ENCODE measurements at regions not wholly inside any gene's neighbourhood (a gene's known extent, or its start where the extent isn't known, plus 50 kb on each side); places are given as distances from the start of the nearest gene placed in this dataset.
"Not testable (repeated sequence)": the region's sequence is repeated elsewhere in the genome, so short reads cannot be mapped to it uniquely, and the experiment has no call there.

DNA sequence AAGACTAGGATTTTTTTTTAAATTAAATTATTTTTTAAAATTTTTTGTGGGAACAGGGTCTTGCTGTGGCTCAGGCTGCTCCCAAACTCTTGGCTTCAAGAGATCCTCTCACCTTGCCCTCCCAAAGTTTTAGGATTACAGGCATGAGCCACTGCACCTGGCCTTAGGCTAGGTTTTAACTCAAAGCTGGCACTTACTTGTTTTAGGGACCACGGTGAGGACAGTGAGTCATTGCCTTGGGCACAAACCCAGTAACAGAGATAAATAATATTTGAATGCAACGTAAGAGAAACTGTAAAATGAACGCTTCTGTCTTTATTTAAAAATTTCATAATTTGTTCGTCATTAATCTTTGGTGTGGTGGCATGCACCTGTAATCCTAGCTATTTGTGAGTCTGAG lies 96.6 kb downstream of the GATA3 start:
- TF ChIP-seq, protein P1, sequence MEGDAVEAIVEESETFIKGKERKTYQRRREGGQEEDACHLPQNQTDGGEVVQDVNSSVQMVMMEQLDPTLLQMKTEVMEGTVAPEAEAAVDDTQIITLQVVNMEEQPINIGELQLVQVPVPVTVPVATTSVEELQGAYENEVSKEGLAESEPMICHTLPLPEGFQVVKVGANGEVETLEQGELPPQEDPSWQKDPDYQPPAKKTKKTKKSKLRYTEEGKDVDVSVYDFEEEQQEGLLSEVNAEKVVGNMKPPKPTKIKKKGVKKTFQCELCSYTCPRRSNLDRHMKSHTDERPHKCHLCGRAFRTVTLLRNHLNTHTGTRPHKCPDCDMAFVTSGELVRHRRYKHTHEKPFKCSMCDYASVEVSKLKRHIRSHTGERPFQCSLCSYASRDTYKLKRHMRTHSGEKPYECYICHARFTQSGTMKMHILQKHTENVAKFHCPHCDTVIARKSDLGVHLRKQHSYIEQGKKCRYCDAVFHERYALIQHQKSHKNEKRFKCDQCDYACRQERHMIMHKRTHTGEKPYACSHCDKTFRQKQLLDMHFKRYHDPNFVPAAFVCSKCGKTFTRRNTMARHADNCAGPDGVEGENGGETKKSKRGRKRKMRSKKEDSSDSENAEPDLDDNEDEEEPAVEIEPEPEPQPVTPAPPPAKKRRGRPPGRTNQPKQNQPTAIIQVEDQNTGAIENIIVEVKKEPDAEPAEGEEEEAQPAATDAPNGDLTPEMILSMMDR (IDR thresholded peaks at IDR 0.05): no peak
- Histone ChIP-seq H3K9me3 (no peaks in the 10 kb centered on the region), H3K36me3 (no peaks in the 10 kb centered on the region), H3K4me1 (no peaks in the 10 kb centered on the region), H3K27me3 (no peaks in the 10 kb centered on the region), H3K4me3 (no peak overlapping the region), H3K27ac (no peak overlapping the region)
- no peak for DNase-seq (ENCODE audit: low spot score)

DNA sequence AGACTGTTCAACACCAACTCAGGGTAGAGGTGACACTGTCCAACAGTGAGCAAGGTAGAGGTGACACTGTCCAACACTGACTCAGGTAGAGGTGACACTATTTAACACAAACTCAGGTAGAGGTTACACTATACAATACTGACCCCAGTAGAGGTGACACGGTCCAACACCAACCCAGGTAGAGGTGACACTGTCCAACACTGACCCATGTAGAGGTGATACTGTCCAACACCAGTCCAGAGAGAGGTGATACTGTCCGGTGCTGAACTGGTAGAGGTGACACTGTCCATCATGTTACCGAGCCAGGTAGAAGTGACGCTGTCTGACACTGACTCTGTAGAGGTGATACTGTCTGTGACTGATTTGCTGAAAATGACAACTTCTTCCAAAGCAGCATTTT lies 102.4 kb downstream of the GATA3 start:
- no peaks in the 10 kb centered on the region for H3K27me3 ChIP-seq
- TF ChIP-seq, protein P1 (IDR thresholded peaks at IDR 0.05): no peak
- no peak overlapping the region for H3K4me3 ChIP-seq
- DNase-seq (ENCODE audit: low spot score): no peak
- no peaks in the 10 kb centered on the region for H3K36me3 ChIP-seq
- H3K27ac ChIP-seq: no peak overlapping the region
- H3K9me3 ChIP-seq: no peaks in the 10 kb centered on the region
- H3K4me1 ChIP-seq: no peaks in the 10 kb centered on the region

DNA sequence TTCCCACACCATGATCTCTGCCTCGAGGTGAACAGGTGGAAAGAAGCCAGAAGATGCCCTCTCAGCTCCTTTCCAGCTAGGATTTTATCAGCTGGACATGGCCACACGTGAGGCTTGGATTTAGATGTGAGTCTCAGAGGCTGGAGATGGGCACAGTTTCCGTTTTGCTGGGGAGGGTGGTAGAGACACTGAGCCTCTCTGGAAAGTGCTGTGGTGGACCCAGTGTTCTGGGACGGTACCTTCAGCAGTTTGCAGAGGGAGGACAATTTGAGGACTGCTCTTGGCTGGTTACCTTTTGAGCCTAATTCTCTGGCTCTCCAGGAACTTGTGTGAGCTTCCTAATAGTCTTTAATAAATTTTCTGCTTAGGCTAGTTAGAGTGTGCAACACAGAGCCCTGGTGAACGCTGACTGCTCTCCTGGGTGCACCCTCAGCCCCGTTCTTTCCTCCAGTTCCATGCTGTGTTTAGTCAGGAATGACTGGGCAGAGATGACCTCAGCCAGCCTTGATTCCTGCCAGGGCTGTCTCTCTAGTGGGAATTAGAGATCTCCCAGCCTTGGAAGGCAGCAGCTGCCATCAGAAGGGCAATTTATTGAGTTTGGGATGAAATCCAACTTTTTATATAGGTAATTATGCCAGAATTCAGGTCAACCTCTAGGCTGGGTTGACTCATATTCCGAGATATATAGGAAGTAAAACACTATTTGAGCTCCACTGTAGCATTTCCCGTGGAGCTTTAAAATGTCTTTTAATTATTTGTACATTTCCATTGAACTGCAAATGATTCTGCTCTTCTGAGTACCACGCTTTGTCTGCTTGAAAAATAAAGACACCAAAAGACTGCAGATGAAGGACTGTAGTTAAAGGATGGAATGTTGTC lies 103.9 kb downstream of the GATA3 start:
- TF ChIP-seq, protein P1 (IDR thresholded peaks at IDR 0.05): no peak
- Histone ChIP-seq H3K27ac (no peak overlapping the region), H3K27me3 (no peaks in the 10 kb centered on the region), H3K4me3 (no peak overlapping the region), H3K9me3 (no peaks in the 10 kb centered on the region), H3K4me1 (no peaks in the 10 kb centered on the region), H3K36me3 (no peaks in the 10 kb centered on the region)
- no peak for DNase-seq (ENCODE audit: low spot score)

DNA sequence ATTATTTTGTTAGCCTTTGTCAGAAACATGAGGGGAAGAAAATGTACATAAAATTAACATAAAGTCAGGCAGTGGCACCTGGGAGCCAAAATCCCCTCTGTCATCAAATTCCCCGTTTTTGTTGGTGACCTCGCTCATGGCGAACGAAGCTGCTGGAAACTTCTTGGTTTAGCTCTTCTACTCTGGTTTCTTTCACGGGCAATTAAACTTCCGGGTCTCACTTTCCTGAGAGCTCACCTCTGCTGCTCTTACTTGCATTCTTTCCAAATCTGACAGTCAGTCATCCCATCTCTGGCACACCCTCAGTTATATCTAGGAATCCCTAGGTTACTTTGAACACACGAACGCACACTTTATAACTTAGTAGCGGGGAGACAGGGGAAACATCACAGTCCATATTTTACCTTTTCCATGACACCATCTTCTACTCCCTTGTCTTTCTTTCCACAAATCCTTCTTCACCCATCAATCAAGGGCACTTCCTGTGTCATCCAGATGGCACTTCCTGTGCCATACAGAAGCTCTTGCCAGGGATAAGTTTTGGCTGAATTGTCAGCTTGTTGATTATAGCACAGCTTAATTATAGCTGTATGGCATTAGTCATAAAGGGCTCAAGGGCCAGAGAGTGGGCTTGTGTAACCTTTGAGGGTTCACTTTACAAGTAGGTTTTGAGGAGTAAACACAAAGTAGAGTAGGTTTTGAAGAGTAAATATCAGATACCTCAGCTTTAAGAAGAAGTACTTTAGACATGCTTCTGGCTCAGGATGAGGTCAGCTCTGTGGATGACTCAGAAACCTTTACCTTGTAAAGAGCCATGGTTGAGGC lies 105.1 kb downstream of the GATA3 start:
- H3K9me3 ChIP-seq: no peaks in the 10 kb centered on the region
- no peak overlapping the region for H3K27ac ChIP-seq
- no peak overlapping the region for H3K4me3 ChIP-seq
- no peaks in the 10 kb centered on the region for H3K4me1 ChIP-seq
- TF ChIP-seq, protein P1 (IDR thresholded peaks at IDR 0.05): no peak
- no peak for DNase-seq (ENCODE audit: low spot score)
- no peaks in the 10 kb centered on the region for H3K36me3 ChIP-seq
- no peaks in the 10 kb centered on the region for H3K27me3 ChIP-seq

DNA sequence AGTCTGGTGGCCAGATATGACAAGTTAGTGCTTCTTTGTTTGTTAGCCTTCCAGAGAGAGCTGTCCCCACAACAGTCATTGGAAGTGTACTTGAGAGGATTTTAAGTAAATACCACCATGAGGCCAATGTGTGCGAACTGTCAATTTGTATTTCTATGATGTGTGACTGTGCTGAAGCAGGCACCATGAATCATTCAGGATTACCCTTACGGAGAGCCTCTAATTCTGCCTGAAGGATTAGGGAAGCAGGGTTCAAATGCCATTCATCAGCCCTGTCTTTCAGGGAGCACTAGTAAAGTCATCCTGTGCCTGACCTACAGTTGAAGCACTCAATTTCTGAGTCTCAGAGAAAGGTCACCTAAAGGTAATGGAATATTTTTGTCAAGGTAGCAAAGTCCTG lies 109.3 kb downstream of the GATA3 start:
- Histone ChIP-seq H3K4me1 (no peaks in the 10 kb centered on the region), H3K4me3 (no peak overlapping the region), H3K27me3 (no peaks in the 10 kb centered on the region), H3K9me3 (peaks cover 0 to 11% of the 10 kb centered on the region in 2 donors), H3K36me3 (no peaks in the 10 kb centered on the region), H3K27ac (no peak overlapping the region)
- DNase-seq (ENCODE audit: low spot score): no peak
- TF ChIP-seq, protein P1 (IDR thresholded peaks at IDR 0.05): no peak

DNA sequence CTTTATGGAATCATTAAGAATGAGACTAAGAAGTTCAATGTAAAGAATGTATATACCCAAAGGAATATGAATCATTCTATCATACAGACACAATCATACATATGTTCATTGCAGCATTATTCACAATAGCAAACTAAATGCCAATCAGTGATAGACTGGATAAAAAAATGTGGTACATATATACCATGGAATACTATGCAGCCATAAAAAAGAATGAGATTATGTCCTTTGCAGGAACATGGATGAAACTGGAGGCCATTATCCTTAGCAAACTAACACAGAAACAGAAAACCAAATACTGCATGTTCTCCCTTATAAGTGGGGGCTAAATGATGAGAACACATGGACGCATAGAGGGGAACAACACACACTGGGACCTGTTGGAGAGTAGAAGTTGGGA lies 110.2 kb downstream of the GATA3 start:
- not testable (repeated sequence) for H3K27me3 ChIP-seq; H3K27ac ChIP-seq; H3K36me3 ChIP-seq; H3K4me3 ChIP-seq; H3K4me1 ChIP-seq; DNase-seq (ENCODE audit: low spot score)
- H3K9me3 ChIP-seq: peaks cover 0 to 19% of the 10 kb centered on the region in 2 donors

Data from right atrium auricular region (tissue), 2 donors.